Fibroblast of lung (primary cell): ENCODE measurements at regions not wholly inside any gene's neighbourhood (a gene's known extent, or its start where the extent isn't known, plus 50 kb on each side); places are given as distances from the start of the nearest gene placed in this dataset.

Source experiments
- DNase-seq, 2 donors: peaks; one replicate each; pipeline versions ENCODE4 v3.0.0 to v3.0.0-alpha.2; 2010; ENCODE audit warnings: low read depth in 2 of 2
- H2AFZ ChIP-seq: 2 replicates; pipeline ENCODE4 v1.5.1; 2012; ENCODE audit warnings: low read length, control low read depth, inconsistent platforms
- H3K27ac ChIP-seq: 2 replicates; pipeline ENCODE4 v1.5.1; 2011; ENCODE audit warnings: low read length, control low read depth; ENCODE audit not compliant: insufficient read depth
- H3K27me3 ChIP-seq: 2 replicates; pipeline ENCODE4 v1.5.1; 2011; ENCODE audit warnings: mild to moderate bottlenecking, low read length; ENCODE audit not compliant: control insufficient read depth, insufficient read depth
- H3K36me3 ChIP-seq: 2 replicates; pipeline ENCODE4 v1.5.1; 2011; ENCODE audit warnings: low read length; ENCODE audit not compliant: control insufficient read depth, insufficient read depth
- H3K4me1 ChIP-seq: 2 replicates; pipeline ENCODE4 v1.5.1; 2011; ENCODE audit warnings: low read length; ENCODE audit not compliant: control insufficient read depth, insufficient read depth; ENCODE audit errors: extremely low read depth
- H3K4me2 ChIP-seq: 2 replicates; pipeline ENCODE4 v1.5.1; 2011; ENCODE audit warnings: low read length, control low read depth; ENCODE audit not compliant: insufficient read depth; ENCODE audit errors: extremely low read depth
- H3K4me3 ChIP-seq, 4 experiments: fragments of 200-600 bp in 1 of 4; sonication (generic) in 1 of 4; replicated peaks in 1 of 4; 2 replicates each; pipeline ENCODE4 v1.5.1; 2011 to 2016; ENCODE audit warnings: low read length in 4 of 4, low read depth in 3 of 4, mild to moderate bottlenecking in 3 of 4, control low read depth in 2 of 4, inconsistent platforms in 1 of 4, mixed read lengths in 1 of 4; ENCODE audit not compliant: insufficient read depth in 1 of 4; ENCODE audit errors: control extremely low read depth in 1 of 4
- H3K79me2 ChIP-seq: 2 replicates; pipeline ENCODE4 v1.5.1; 2012; ENCODE audit warnings: mild to moderate bottlenecking, low read length, inconsistent platforms; ENCODE audit not compliant: control insufficient read depth, insufficient read depth
- H3K9ac ChIP-seq: 2 replicates; pipeline ENCODE4 v1.5.1; 2011; ENCODE audit warnings: mild to moderate bottlenecking, low read length, control low read depth; ENCODE audit not compliant: insufficient read depth
- H3K9me3 ChIP-seq: 2 replicates; pipeline ENCODE4 v1.5.1; 2012; ENCODE audit warnings: low read depth, low read length; ENCODE audit not compliant: control insufficient read depth, insufficient read depth
- H4K20me1 ChIP-seq: 2 replicates; pipeline ENCODE4 v1.5.1; 2011; ENCODE audit warnings: low read length; ENCODE audit not compliant: control insufficient read depth, insufficient read depth; ENCODE audit errors: extremely low read depth
- EZH2 ChIP-seq: IDR thresholded peaks from 2 replicates; pipeline ENCODE4 v1.5.1; 2012; ENCODE audit warnings: low read length, control low read depth, mild to moderate bottlenecking; ENCODE audit errors: missing control alignments
- TF ChIP-seq, protein P1 (sequence below), 2 donors: IDR thresholded peaks in 1 of 2; conservative IDR thresholded peaks in 1 of 2; 1 replicate in 1 of 2; 2 replicates in 1 of 2; pipeline ENCODE4 v1.5.1; 2011 to 2012; ENCODE audit warnings: low read length in 2 of 2, control low read depth in 1 of 2, inconsistent platforms in 1 of 2, low read depth in 1 of 2, mild to moderate bottlenecking in 1 of 2

DNA sequence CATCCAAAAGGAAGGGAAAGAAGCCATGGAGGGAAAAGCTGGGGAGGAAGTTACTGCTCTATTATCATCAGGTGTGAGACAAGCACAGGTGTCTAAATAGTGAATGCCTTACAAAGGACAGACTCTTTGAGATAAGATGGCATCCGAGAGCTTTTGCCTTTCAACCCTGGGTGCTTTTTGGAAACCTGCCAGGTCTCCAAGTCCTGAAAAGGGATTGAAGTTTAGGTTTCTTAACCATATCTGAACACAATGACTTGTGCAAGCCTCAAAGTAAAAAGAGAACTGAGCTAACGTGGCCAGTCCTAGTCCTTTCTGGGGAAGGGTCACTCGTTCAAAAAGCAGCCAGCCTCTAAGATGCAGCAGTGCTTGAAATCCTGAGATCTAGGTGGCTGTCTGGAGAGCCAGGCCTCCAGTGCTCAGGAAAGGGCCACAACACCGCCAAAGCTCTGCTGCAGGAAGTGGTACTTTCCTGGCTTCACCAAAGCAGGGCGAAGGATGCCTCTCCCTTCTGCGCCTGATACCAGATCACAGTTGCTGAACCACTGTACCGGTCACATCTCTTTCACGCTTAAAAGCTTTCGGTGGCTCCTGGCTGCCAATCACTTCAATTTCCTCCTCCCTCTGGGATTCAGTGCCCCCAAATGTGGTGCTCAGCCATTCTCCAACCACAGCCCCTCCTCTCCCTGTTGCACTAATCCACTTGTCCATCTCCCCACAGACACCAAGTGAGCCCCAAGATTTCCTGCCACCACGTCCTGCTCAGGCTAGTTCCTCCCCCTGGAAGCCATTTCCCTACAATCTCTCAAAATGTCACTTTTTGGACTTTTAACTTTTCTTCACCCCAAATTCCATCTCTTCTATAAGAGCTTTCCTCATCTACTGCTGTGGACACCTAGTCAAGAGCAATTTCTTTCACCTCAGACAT lies 104.1 kb upstream of the LPP start:
- no peak overlapping the region for H2AFZ ChIP-seq
- no peaks in the 10 kb centered on the region for H3K79me2 ChIP-seq
- H3K4me3 ChIP-seq = no peak overlapping the region
- no peaks in the 10 kb centered on the region for H3K27me3 ChIP-seq
- H4K20me1 ChIP-seq = no peaks in the 10 kb centered on the region
- TF ChIP-seq, protein P1, sequence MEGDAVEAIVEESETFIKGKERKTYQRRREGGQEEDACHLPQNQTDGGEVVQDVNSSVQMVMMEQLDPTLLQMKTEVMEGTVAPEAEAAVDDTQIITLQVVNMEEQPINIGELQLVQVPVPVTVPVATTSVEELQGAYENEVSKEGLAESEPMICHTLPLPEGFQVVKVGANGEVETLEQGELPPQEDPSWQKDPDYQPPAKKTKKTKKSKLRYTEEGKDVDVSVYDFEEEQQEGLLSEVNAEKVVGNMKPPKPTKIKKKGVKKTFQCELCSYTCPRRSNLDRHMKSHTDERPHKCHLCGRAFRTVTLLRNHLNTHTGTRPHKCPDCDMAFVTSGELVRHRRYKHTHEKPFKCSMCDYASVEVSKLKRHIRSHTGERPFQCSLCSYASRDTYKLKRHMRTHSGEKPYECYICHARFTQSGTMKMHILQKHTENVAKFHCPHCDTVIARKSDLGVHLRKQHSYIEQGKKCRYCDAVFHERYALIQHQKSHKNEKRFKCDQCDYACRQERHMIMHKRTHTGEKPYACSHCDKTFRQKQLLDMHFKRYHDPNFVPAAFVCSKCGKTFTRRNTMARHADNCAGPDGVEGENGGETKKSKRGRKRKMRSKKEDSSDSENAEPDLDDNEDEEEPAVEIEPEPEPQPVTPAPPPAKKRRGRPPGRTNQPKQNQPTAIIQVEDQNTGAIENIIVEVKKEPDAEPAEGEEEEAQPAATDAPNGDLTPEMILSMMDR (conservative IDR thresholded peaks at IDR 0.05 in 1 of 2, IDR thresholded peaks at IDR 0.05 in 1 of 2; ENCODE audit: low read depth in 1 of 2, low read length in 2 of 2) = no peak
- TF ChIP-seq EZH2 = no peak
- H3K36me3 ChIP-seq = no peaks in the 10 kb centered on the region
- no peak for DNase-seq
- no peak overlapping the region for H3K9ac ChIP-seq
- no peak overlapping the region for H3K27ac ChIP-seq
- H3K9me3 ChIP-seq = no peaks in the 10 kb centered on the region
- H3K4me1 ChIP-seq = peaks cover 2% of the 10 kb centered on the region
- no peak overlapping the region for H3K4me2 ChIP-seq

DNA sequence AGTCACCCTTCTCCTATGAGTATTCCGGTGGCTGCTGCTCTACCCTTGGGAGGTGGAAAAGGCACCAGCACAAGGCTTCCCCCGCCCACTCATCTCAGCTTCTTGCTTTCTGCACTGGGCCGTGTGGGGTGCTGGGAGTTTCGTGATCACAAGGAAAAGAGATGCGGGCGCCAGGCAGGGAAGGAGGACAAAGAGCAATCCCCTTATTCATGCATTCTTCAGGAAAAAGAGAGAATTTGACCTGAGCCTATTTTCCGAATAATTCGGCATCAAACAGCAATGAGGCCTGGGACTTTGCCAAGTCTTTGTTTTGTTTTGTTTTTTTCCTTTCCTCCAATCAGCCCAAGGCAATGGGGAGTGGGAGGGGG lies 102.2 kb upstream of the LPP start:
- H3K9me3 ChIP-seq = no peaks in the 10 kb centered on the region
- H3K9ac ChIP-seq = no peak overlapping the region
- H3K4me2 ChIP-seq = peak overlapping the region; percentile 18
- H4K20me1 ChIP-seq = no peaks in the 10 kb centered on the region
- no peak overlapping the region for H3K4me3 ChIP-seq
- H3K36me3 ChIP-seq = no peaks in the 10 kb centered on the region
- no peaks in the 10 kb centered on the region for H3K79me2 ChIP-seq
- H3K27me3 ChIP-seq = no peaks in the 10 kb centered on the region
- peak; percentile 44 to 69 for DNase-seq
- H3K27ac ChIP-seq = no peak overlapping the region
- peaks cover 2% of the 10 kb centered on the region for H3K4me1 ChIP-seq
- no peak for TF ChIP-seq EZH2
- TF ChIP-seq, protein P1 (conservative IDR thresholded peaks at IDR 0.05 in 1 of 2, IDR thresholded peaks at IDR 0.05 in 1 of 2; ENCODE audit: low read depth in 1 of 2, low read length in 2 of 2) = no peak
- H2AFZ ChIP-seq = no peak overlapping the region

DNA sequence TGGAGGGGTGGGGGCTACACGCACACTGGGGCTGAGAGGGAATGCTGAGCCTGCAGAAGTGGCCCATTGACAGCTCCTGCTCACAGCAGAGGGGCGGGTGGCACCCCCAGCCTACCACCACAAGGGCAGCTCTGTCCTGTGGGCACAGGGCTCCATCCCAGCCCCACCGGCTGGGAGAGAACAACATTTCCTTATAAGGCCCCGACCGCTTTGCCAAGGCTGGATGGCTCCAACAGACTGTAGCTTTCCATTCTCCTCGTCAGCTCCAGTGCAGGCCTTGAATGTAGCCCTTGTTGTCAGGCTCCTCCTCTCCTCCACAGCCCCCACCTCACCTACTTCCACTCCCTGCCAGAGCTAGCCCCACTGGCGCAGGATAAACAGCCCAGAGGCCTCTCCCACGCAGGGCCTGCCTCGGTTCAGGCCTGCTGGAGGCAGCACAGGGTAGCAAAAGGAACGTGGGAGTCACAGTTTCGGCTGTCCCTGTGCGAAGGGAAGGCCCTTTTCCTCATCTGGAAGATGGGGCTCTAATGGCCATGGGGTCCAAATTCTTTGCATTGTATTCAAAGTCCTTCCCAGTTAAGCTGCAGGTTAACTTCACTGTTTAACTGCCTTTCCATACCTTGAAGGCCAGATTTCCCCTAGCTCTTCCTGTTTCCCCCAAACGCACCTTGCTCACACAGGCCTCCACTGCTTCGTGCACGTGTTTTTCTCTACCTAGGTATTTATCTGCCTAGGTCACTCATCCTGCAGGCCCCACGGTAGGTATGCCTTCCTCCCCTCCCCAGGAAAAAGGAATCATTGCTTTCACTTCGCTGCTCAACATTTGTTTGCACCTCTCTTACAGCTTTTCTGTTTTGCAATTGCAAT lies 101.6 kb upstream of the LPP start:
- DNase-seq = peak; percentile 62 to 86
- H3K79me2 ChIP-seq = no peaks in the 10 kb centered on the region
- no peak overlapping the region for H3K27ac ChIP-seq
- no peaks in the 10 kb centered on the region for H4K20me1 ChIP-seq
- H3K4me3 ChIP-seq = no peak overlapping the region
- peaks cover 2% of the 10 kb centered on the region for H3K4me1 ChIP-seq
- H3K27me3 ChIP-seq = no peaks in the 10 kb centered on the region
- H3K9ac ChIP-seq = no peak overlapping the region
- no peaks in the 10 kb centered on the region for H3K9me3 ChIP-seq
- H3K36me3 ChIP-seq = no peaks in the 10 kb centered on the region
- no peak for TF ChIP-seq EZH2
- TF ChIP-seq, protein P1 (conservative IDR thresholded peaks at IDR 0.05 in 1 of 2, IDR thresholded peaks at IDR 0.05 in 1 of 2; ENCODE audit: low read depth in 1 of 2, low read length in 2 of 2) = peak; percentile 31 to 32
- H2AFZ ChIP-seq = peak overlapping the region; percentile 67
- no peak overlapping the region for H3K4me2 ChIP-seq
